ENCODE measurements at regions not wholly inside any gene's neighbourhood (a gene's known extent, or its start where the extent isn't known, plus 50 kb on each side); places are given as distances from the start of the nearest gene placed in this dataset.

DNA sequence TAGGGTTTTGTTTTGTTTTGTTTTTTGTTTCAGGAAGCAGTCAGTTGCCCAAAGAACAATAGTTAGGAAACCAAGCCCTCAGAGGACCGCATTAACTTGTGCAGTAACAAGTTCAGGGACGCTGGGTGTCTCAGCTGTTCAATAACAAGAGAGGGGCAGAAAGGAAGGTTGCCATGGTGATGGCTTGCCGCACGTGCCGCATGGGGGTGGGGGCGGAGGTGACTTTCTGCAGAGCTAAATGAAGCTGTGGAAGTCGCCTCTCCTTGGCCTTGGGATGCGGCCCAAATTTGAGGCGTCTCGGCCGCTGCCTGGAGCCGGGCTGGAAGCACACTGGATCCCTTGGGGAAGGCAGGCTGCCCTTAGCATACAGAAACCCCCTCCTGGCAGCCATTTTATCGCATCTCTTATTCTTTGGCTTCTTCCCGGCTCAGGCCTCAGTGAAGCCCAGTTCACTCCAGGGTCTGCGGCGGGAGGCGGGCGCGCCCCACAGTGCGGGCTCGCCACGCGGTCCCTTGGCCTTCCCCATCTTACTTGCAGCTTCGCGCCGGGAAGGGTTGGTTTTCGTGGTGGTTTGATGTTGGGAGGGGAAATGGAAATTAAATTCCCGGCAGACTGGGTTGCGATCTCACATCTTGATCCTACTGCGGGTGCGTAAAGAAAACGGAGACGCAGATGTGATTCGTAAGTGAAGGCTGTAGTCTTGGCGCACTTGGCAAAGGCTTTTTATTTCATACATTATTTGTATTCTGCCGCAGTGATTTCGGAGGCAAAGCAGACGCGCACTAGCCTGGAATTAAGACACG is 94.3 kb downstream of the SLC17A6 start:
- H3K9ac ChIP-seq = no peak overlapping the region

DNA sequence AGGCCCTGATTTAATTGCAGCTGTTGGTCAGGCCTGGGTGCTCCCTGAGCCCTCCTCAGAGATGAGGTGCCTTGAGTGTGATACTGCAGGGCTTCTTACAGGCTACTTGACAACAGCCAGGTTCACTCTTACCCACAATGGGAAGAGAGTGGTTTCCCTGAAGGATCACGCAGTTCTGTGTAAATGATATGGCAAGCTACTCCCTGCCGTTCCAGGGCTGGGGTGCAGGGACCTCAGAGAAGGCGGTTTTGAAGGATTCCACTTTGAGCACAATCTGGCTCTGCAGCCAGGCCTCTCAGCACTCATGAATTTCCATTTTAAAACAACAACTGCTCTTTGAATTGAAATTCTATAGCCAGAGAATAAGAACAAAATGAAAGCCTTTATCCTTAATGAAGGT is 92.9 kb downstream of the SLC17A6 start:
- Histone ChIP-seq H3K27ac (no peak overlapping the region), H3K4me3 (IDR thresholded peaks at IDR 0.05; ENCODE audit: insufficient read depth, low read depth, low read length) (no peak overlapping the region), H3K4me2 (no peak overlapping the region), H2AFZ (ENCODE audit: low read depth) (no peak overlapping the region), H3K4me1 (ENCODE audit: low read depth, poor library complexity, severe bottlenecking) (no peaks in the 10 kb centered on the region), H3K27me3 (ENCODE audit: insufficient read depth, low read depth) (no peaks in the 10 kb centered on the region), H3K79me2 (ENCODE audit: insufficient read depth, low read depth) (no peaks in the 10 kb centered on the region), H4K20me1 (ENCODE audit: insufficient read depth) (no peaks in the 10 kb centered on the region), H3K36me3 (ENCODE audit: insufficient read depth) (no peaks in the 10 kb centered on the region), H3K9ac (no peak overlapping the region)
- TF ChIP-seq CTCF (conservative IDR thresholded peaks at IDR 0.05; ENCODE audit: low read depth, low read length) = no peak

More for the DNA sequence above, 94.3 kb downstream of the SLC17A6 start:
- H3K4me2 ChIP-seq = no peak overlapping the region
- no peaks in the 10 kb centered on the region for H3K36me3 ChIP-seq (ENCODE audit: insufficient read depth)
- H3K27ac ChIP-seq = no peak overlapping the region
- TF ChIP-seq CTCF (conservative IDR thresholded peaks at IDR 0.05; ENCODE audit: low read depth, low read length) = no peak
- no peak overlapping the region for H2AFZ ChIP-seq (ENCODE audit: low read depth)
- no peaks in the 10 kb centered on the region for H3K79me2 ChIP-seq (ENCODE audit: insufficient read depth, low read depth)
- no peaks in the 10 kb centered on the region for H3K27me3 ChIP-seq (ENCODE audit: insufficient read depth, low read depth)
- no peaks in the 10 kb centered on the region for H4K20me1 ChIP-seq (ENCODE audit: insufficient read depth)
- H3K4me1 ChIP-seq (ENCODE audit: low read depth, poor library complexity, severe bottlenecking) = no peaks in the 10 kb centered on the region
- H3K4me3 ChIP-seq (IDR thresholded peaks at IDR 0.05; ENCODE audit: insufficient read depth, low read depth, low read length) = no peak overlapping the region

- no peak overlapping the region for H2AFZ ChIP-seq (ENCODE audit: low read depth)
- no peaks in the 10 kb centered on the region for H3K36me3 ChIP-seq (ENCODE audit: insufficient read depth)
- H3K9ac ChIP-seq = no peak overlapping the region
- H3K4me3 ChIP-seq (IDR thresholded peaks at IDR 0.05; ENCODE audit: insufficient read depth, low read depth, low read length) = no peak overlapping the region
- no peaks in the 10 kb centered on the region for H3K4me1 ChIP-seq (ENCODE audit: low read depth, poor library complexity, severe bottlenecking)
- H3K27ac ChIP-seq = no peak overlapping the region
- no peak for TF ChIP-seq CTCF (conservative IDR thresholded peaks at IDR 0.05; ENCODE audit: low read depth, low read length)
- H3K27me3 ChIP-seq (ENCODE audit: insufficient read depth, low read depth) = no peaks in the 10 kb centered on the region
- no peaks in the 10 kb centered on the region for H4K20me1 ChIP-seq (ENCODE audit: insufficient read depth)
- H3K4me2 ChIP-seq = no peak overlapping the region
- H3K79me2 ChIP-seq (ENCODE audit: insufficient read depth, low read depth) = no peaks in the 10 kb centered on the region
Observed at GRCh38 chr11:22430639-22431038, 92.5 kb downstream of the SLC17A6 start.

DNA sequence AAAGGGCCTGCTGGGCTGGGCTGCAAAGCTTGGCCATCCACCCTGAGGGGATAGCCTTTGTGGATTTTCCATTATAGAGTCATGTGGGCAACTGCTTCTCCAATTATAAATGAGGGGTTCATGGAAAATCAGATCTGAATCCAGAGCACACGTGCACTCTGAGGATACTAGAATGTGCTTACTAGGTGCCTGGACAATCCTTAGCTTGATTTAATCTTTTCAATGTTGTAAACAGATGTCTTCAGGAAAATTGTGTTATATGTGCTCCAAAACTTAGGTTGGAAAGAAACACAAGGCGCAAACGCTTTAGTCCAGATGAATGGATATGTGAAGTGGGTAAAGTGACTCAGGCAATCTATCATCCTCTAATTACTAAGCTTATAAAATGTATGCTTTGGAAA is 92.0 kb downstream of the SLC17A6 start:
- H3K79me2 ChIP-seq (ENCODE audit: insufficient read depth, low read depth) = no peaks in the 10 kb centered on the region
- H3K4me3 ChIP-seq (IDR thresholded peaks at IDR 0.05; ENCODE audit: insufficient read depth, low read depth, low read length) = no peak overlapping the region
- H4K20me1 ChIP-seq (ENCODE audit: insufficient read depth) = no peaks in the 10 kb centered on the region
- no peaks in the 10 kb centered on the region for H3K27me3 ChIP-seq (ENCODE audit: insufficient read depth, low read depth)
- H2AFZ ChIP-seq (ENCODE audit: low read depth) = no peak overlapping the region
- H3K36me3 ChIP-seq (ENCODE audit: insufficient read depth) = no peaks in the 10 kb centered on the region
- H3K27ac ChIP-seq = no peak overlapping the region
- no peak overlapping the region for H3K9ac ChIP-seq
- no peak for TF ChIP-seq CTCF (conservative IDR thresholded peaks at IDR 0.05; ENCODE audit: low read depth, low read length)
- H3K4me1 ChIP-seq (ENCODE audit: low read depth, poor library complexity, severe bottlenecking) = no peaks in the 10 kb centered on the region
- no peak overlapping the region for H3K4me2 ChIP-seq
